ENCODE measurements at regions not wholly inside any gene's neighbourhood (a gene's known extent, or its start where the extent isn't known, plus 50 kb on each side); places are given as distances from the start of the nearest gene placed in this dataset.

- no peak for TF ChIP-seq POLR2A (IDR thresholded peaks at IDR 0.05; ENCODE audit: low read length)
- no peak for TF ChIP-seq GATA1 (IDR thresholded peaks at IDR 0.05; ENCODE audit: low read depth, low read length)
These were observed 1318.5 kb upstream of the ADGRL3 start for GRCh38 chr4:59881632-59882031.

All from erythroblast (primary cell).